Lung (tissue), 11 donors: ENCODE measurements at regions not wholly inside any gene's neighbourhood (a gene's known extent, or its start where the extent isn't known, plus 50 kb on each side); places are given as distances from the start of the nearest gene placed in this dataset.

ENCODE experiments used
- ATAC-seq: fragments of 200-7000 bp; cut with Tn5 transposase; one replicate; pipeline ENCODE4 v1.9.1; 2020; ENCODE audit warnings: moderate number of reproducible peaks; ENCODE audit not compliant: insufficient read depth, low FRiP score
- DNase-seq, 3 donors: peaks; one replicate each; pipeline ENCODE4 v3.0.0-alpha.2; 2013 to 2017
- H3K27ac ChIP-seq, 2 donors: one replicate each; pipeline ENCODE4 v1.5.1; 2013; ENCODE audit warnings: mild to moderate bottlenecking in 2 of 2, moderate library complexity in 2 of 2, control low read depth in 1 of 2, inconsistent platforms in 1 of 2, low read depth in 1 of 2, low read length in 1 of 2
- H3K27me3 ChIP-seq, 3 donors: one replicate each; pipeline ENCODE4 v1.5.1; 2013; ENCODE audit warnings: low read length in 2 of 3; ENCODE audit not compliant: control insufficient read depth in 3 of 3, insufficient read depth in 3 of 3
- H3K36me3 ChIP-seq, 4 donors: one replicate each; pipeline ENCODE4 v1.5.1; 2013; ENCODE audit warnings: low read length in 4 of 4, mild to moderate bottlenecking in 1 of 4, moderate library complexity in 1 of 4; ENCODE audit not compliant: control insufficient read depth in 4 of 4, insufficient read depth in 4 of 4
- H3K4me1 ChIP-seq, 5 donors: one replicate each; pipeline ENCODE4 v1.5.1; 2013; ENCODE audit warnings: low read length in 5 of 5, mild to moderate bottlenecking in 2 of 5, moderate library complexity in 1 of 5; ENCODE audit not compliant: control insufficient read depth in 5 of 5, insufficient read depth in 5 of 5
- H3K4me3 ChIP-seq: one replicate; pipeline ENCODE4 v1.5.1; 2013; ENCODE audit warnings: mild to moderate bottlenecking, control low read depth, moderate library complexity
- H3K9ac ChIP-seq, 2 donors: one replicate each; pipeline ENCODE4 v1.5.1; 2013; ENCODE audit warnings: low read length in 2 of 2, control low read depth in 1 of 2; ENCODE audit not compliant: insufficient read depth in 1 of 2
- H3K9me3 ChIP-seq, 4 donors: one replicate each; pipeline ENCODE4 v1.5.1; 2013; ENCODE audit warnings: low read length in 3 of 4, mild to moderate bottlenecking in 1 of 4, moderate library complexity in 1 of 4; ENCODE audit not compliant: control insufficient read depth in 4 of 4, insufficient read depth in 3 of 4
- WGBS, 2 donors: extraction: QIAGEN DNeasy Blood & Tissue Kit; methylation state at CpG; one replicate each; pipeline ENCODE4 v1.1.7; 2013; 5-methylcytosine and 5-hydroxymethylcytosine counted together
- TF ChIP-seq, protein P1 (sequence below): IDR thresholded peaks from 2 replicates; pipeline ENCODE4 v1.5.1; 2012; ENCODE audit warnings: mild to moderate bottlenecking; ENCODE audit errors: control extremely low read depth, extremely low read depth
- donor health status: control.
- donor health status: control.
- donor health status: Bipolar disorder and iron deficiency.
- donor health status: healthy.
- donor health status: DM: yes; HTN: yes; CAD: no.

GRCh38 chr10:10869592-10869991 lies 148.1 kb upstream of the CELF2 start:
- no peak overlapping the region for H3K27ac ChIP-seq

DNA sequence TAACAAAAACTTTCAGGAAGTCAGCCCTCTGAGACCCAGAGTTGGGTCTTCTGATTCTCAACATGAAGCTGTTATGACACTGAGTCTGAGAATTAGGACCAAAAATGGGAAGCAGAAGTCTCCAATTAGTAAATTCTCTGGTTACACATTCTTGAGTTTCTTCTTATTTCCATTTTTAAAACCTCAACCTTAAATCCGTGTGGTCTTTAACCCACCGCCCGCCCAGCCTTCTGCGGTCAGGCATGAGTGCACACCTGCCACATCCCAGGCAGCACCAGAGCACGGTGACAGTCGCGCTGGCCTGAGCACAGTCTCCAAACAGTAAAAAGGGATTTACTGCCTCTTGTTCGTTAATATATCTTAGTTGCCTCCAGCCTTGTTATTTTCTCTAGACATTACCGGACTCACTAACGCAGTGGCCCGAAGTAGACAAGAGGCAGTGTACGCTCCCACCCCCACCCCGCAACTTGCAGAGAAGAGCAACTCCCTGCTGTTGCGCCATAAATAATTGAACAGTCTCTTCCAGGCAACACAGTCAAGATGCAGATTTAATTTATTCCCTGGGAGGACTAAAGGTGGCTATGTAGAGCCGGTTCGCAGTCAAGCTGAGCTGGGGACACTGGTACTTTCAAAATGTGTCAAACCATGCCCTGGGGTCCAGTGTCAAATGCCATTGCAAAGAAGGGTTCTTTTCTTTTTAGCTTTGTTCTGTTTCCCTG lies 147.0 kb upstream of the CELF2 start:
- H3K36me3 ChIP-seq = peaks cover 0 to 7% (median 0%) of the 10 kb centered on the region in 4 donors
- TF ChIP-seq, protein P1, sequence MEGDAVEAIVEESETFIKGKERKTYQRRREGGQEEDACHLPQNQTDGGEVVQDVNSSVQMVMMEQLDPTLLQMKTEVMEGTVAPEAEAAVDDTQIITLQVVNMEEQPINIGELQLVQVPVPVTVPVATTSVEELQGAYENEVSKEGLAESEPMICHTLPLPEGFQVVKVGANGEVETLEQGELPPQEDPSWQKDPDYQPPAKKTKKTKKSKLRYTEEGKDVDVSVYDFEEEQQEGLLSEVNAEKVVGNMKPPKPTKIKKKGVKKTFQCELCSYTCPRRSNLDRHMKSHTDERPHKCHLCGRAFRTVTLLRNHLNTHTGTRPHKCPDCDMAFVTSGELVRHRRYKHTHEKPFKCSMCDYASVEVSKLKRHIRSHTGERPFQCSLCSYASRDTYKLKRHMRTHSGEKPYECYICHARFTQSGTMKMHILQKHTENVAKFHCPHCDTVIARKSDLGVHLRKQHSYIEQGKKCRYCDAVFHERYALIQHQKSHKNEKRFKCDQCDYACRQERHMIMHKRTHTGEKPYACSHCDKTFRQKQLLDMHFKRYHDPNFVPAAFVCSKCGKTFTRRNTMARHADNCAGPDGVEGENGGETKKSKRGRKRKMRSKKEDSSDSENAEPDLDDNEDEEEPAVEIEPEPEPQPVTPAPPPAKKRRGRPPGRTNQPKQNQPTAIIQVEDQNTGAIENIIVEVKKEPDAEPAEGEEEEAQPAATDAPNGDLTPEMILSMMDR = no peak
- H3K9me3 ChIP-seq = no peaks in the 10 kb centered on the region
- no peaks in the 10 kb centered on the region for H3K27me3 ChIP-seq
- no peak overlapping the region for H3K4me3 ChIP-seq
- DNase-seq (peak in 1 of 3 donors; percentile 38), ATAC-seq (no peak)
- peak overlapping the region in 1 of 2 donors; percentile 84 for H3K27ac ChIP-seq
- no peak overlapping the region for H3K9ac ChIP-seq
- H3K4me1 ChIP-seq = peaks cover 0 to 23% (median 13%) of the 10 kb centered on the region in 5 donors
- WGBS, 2 donors = 87 to 90% methylated on average over 16 of the region's 16 CpGs

More at GRCh38 chr10:10869592-10869991, 148.1 kb upstream of the CELF2 start:
- Histone ChIP-seq H3K4me1 (peaks cover 0 to 23% (median 13%) of the 10 kb centered on the region in 5 donors), H3K27me3 (no peaks in the 10 kb centered on the region), H3K9ac (no peak overlapping the region), H3K9me3 (no peaks in the 10 kb centered on the region), H3K4me3 (no peak overlapping the region), H3K36me3 (peaks cover 0 to 7% (median 0%) of the 10 kb centered on the region in 4 donors)
- ATAC-seq = no peak
- TF ChIP-seq, protein P1 = no peak
- 87 to 88% methylated on average over 4 of the region's 4 CpGs for WGBS, 2 donors
- DNase-seq = no peak

- 85 to 89% methylated on average over 7 of the region's 7 CpGs for WGBS, 2 donors
- peak overlapping the region; percentile 43 to 84 for H3K27ac ChIP-seq
- no peak overlapping the region for H3K4me3 ChIP-seq
- H3K9me3 ChIP-seq = no peaks in the 10 kb centered on the region
- peaks cover 0 to 7% (median 0%) of the 10 kb centered on the region in 4 donors for H3K36me3 ChIP-seq
- H3K27me3 ChIP-seq = no peaks in the 10 kb centered on the region
- ATAC-seq (no peak), DNase-seq (no peak)
- H3K4me1 ChIP-seq = peaks cover 0 to 23% (median 13%) of the 10 kb centered on the region in 5 donors
- TF ChIP-seq, protein P1 = no peak
- no peak overlapping the region for H3K9ac ChIP-seq
These were observed 146.3 kb upstream of the CELF2 start for GRCh38 chr10:10871352-10871751.
